SIG-M5 treated with dmso at 0.1 percent for 504 hours (cell line): ENCODE measurements at regions not wholly inside any gene's neighbourhood (a gene's known extent, or its start where the extent isn't known, plus 50 kb on each side); places are given as distances from the start of the nearest gene placed in this dataset.
A peak's percentile ranks its signal among the peaks of the same experiment; 100 is the strongest.

Source experiments
- DNase-seq: peaks from one replicate; lab custom pipeline; 2025; ENCODE audit not compliant: unreplicated experiment; lab: John Stamatoyannopoulos, UW

DNA sequence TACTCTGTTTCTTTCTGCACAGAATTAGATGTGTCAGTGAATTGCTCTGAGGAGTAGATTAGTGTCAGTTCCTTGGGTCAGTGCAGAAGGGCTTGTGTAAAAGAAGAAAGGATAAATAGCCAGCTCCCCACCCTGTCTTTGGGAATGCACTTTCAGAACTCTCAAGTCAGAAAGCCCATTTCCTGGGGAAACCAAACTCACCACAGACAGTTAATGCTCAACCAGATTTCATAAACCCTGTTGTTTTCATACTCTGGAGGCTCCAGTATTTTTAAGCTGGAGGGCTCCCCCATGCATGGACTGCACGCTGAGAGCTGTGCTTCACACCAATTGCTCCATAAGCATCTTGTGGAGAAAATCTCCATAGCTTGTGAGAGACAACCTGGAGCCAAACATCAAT, 449.7 kb downstream of the CDH26 start:
- DNase-seq, result no peak

DNA sequence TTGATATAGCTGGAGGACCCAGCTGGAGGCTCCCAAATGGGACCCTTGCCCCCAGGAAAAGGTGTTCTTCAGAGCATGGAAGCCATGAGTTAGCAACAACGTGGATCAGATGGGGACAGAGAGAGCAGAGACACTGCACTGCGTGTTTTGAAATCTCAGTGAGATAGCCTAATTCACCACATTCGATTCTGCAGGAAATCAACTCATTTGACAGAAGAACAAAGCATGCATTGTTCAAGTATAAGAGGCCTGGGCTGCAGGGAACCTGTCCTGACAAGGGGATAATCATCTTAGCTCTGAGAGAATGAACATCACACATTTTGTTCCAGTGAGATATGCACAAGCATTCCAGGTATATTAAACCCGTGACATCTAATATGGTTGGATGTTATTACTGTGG, 450.2 kb downstream of the CDH26 start:
- no peak for DNase-seq

DNA sequence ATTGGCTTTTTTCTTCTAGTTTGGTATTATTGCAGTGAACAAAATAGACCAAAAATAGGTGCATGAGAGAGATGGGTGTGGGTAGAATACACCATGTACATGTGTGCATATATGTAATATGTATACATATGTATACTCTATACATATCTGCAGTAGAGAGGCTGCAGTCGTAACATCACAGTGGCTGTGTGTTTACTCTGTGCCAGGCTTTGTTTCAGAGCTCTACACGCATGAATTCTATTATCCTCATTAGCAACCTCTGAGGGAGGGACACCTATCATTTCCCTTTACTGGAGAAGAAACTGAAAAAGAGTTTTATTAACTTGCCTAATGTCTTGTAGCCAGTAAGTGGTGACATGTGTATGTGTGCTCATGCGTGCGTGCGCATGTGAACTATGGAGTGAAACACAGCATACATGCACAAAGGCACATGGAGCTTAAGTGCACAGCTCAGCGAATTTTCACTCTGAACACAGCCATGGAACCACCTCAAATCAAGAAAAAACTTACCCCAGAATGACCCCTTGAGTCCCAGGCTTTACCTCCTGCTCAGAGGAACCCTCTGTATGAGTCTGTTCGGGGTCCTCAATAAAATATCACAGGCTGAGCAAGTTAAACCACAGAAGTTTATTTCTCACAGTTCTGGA, 452.5 kb downstream of the CDH26 start:
- DNase-seq, result no peak

DNA sequence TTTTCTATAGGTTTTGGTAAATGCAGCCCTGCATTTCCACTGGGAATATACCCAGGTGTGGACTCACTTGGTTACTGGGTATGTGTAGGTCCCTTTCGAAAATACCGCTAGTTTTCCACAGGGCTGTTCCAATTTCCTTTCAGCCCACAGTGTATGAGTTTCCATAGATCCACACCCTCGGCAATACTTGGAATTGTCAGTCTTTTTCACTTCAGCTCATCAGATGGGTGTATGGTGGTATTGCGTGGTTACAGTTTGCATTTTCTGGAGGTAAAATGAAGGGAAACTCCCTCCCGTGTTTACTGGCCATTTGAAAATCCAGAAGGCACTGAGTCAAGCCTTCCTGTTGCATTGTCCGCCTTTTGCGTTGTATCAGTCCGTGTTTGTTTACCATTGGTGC, 453.6 kb downstream of the CDH26 start:
- no peak for DNase-seq

DNA sequence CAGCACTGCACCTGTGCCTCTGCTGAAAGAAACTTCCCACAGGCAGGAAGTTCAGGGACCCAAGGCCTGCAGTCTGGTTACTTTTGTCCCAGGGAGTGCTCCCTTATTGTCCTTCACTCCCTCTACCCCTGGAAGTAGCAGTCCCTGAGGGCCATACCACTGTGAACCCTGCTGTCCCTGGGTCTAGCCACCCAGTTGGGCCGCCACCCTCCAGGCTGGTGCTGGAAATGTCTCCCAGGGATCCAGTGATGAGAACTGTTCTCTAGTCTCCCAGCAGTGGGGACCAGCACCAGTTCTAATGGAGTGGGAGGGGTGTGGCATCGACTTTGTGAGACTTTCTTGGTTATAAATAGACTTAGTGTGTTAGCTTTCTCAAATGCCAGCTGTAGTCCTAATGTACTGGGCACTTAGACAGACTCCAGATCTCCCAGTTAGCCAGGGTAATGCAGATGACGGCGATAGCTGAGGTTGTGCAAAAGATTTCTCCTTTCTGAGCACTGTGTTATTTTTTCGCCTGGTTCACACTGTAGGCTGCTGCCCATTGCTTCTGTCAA, 462.5 kb downstream of the CDH26 start:
- DNase-seq, result no peak

DNA sequence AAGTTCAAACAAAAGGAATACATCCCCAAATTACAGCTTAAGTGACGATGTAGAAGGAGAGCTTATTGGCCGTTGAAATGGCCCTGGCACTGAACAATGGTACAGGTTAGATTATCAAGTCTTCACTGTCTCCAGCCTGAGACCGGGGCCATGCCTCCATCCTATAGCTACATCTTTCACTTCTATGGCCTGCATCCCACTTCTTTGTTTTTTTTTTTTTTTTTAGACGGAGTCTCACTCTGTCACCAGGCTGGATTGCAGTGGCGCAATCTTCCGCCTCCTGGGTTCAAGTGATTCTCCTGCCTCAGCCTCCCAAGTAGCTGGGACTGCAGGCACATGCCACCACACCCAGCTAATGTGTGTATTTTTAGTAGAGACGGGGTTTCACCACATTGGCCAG, 464.6 kb downstream of the CDH26 start:
- DNase-seq, result no peak

DNA sequence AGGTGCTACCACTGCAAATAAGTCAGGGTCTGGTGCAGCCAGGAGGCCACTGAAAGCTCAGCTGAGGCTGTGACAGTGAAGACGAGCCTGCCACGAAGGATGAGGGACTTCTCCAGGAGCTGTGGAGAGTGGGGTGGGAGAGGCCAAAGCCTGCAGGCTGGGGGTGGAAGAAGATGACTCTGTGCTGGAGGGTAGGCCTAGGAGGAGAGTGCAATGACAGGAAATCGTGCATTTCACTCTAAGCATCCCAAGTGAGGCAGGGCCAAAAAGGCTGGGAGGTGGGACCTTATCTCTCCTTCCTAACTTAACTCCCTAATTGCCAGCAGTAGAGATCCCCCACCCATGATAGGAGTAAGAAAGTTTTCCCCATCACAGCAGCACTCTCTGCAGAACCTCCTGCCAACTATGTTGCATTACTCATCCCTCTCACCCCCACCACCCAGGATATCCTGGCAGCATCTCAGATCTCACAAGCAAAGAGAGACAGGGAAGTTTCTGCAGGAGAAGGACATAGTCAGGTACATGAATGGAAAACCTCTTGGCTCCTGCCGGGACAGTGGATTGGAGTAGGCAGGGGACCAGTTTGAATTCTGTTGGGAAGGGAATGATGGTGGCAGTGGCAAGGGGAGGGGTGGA, 466.2 kb downstream of the CDH26 start:
- no peak for DNase-seq

DNA sequence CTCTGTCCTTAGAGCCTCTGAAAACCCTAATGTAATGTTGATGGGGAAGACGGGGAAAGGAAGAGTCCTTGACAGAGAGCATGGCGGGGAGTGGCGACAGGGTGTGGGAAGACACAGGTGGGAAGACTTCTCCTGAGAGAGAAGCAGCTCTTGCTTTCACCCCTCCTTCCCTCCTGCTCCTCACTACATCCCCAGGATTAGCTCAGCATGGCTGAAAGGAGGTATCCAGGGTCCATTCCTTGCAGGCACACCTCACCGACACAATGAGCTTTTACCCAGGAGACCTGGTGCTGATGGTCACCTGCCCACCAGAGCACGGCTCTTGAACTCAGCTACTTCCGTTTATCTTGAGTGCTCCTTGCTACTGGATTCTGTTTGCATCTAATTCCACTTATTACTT, 469.3 kb downstream of the CDH26 start:
- no peak for DNase-seq

DNA sequence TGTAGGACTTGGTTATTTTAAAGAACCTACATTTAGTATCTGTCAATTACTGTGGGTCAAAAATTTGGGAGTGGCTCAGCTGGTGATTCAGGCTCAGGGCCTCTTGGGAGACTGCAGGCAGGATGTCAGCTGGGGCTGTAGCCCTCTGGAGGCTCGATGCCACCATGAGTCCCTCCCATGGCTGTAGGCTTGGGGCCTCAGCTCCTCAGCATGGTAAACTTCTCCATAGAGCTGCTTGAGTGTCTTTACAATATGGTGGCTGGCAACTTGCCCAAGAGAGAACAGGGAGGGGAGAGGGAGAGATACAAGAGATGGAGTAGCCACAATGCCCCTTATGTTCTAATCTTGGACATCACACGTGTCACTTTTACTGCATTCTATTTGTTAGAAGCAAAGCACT, 470.4 kb downstream of the CDH26 start:
- DNase-seq, result no peak

DNA sequence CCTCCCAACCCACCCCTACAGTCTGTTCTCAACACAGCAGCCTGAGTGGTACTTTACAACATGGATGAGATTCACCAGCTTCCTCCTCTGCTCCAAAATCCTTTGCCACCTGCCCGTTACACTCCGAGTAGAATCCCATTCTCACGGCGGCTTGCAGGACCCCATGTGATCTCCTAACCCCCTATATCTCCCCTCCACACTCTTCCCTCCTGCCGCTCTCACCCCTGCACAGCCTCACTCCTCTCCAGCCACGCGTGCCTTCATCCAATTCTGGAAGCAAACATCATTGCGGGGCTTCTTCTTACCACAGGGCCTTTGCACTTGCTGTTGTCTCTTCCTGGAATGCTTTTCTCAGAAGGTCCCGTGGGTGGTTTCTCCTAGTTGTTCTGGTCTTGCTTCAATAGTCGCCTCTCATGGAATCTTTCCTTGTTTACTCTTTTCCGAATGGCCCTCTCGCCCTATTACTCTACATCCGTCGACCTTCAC, 472.3 kb downstream of the CDH26 start:
- no peak for DNase-seq

DNA sequence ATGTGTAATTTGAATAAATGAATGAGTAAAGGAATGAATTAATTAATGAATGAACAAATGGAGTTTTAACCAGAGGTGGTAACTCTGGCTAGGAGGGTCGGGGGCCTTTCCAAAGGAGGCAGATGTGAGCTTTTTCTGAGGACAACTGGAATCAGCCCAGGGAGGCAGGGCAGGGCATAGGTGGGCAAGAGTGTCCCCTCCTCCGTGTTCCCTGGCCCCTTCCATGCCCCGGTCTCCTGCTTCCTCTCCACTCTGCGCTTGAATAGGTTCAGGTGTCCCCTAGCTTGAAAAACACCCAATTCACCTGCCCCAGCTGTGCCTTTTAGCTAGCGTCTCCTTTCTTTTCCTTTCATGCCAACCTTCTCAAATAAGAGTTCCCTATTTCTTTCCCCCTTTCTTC, 473.1 kb downstream of the CDH26 start:
- no peak for DNase-seq

DNA sequence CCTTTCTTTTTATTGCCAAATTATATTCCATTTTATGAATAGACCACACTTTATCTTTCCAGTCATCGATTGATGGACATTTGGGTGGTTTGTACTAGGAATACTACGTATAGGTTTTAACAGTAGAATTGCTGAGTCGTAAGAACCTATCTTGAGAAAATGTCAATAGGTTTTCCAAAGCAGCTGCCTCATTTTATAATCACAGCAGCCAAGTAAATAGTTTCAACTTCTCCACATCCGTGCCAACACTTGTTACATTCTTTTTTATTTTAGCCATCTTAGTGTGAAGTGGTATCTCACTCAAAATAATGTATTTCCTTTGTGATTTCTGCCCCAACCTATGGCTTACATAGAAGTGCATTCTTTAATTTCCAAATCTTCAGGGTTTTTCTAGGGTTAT, 479.2 kb downstream of the CDH26 start:
- no peak for DNase-seq

DNA sequence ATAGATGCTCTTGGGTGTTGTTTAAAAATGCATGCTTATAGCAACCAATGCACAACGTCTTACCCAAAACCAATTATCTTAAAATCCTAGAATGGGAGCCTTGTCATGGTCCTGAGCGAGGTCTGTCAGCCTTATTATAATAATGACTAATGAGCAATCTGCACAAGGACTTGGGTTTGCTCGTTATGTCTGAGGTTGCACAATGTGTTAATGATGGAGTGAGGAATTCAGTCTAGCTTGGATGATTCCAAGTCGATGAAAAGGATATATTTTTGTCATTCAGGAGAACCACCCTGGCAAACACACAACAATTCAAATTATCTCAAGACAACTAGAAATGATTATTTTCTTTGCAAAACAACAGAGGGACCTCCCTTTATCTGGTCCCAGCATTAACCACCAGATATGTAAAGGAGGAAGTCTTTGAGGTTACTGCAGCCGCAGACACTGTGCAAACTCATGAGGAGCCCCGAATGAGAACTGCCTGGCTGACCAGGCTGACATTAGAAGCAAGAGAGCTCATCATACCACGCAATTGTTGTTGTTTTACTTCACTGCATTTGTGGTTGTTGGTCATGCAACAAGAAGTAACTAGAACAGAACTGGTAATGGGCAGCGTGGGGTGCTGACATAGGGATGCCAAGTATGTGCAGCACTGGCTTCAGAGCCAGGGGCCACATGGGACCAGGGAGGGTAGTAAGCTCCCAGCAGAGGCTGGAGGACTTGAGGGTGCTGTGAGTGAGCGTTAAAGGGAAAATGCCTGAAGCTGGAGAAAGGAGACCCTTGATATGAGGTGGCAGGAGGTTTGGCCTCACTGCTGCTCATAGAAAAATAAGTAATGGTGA, 488.3 kb downstream of the CDH26 start:
- no peak for DNase-seq

DNA sequence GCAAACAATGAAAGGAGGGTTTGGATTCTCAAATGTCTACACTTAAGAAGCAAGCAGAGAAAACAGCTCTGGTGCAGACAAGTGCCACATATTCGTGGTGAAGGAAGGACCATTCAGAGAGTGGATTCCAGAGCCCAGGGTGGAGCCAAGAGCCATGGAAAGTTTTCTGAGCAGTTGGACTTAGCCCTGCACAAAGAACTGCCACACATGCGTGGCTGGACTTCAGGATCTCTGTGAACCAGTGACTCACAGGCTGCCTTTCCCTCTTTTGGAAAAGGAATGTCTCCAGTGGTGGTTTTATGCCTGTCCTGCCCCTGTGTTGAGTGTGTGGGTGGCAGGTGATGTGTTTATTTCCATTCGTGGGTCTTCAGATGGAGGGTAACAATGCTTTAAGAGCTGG, 489.5 kb downstream of the CDH26 start:
- no peak for DNase-seq

DNA sequence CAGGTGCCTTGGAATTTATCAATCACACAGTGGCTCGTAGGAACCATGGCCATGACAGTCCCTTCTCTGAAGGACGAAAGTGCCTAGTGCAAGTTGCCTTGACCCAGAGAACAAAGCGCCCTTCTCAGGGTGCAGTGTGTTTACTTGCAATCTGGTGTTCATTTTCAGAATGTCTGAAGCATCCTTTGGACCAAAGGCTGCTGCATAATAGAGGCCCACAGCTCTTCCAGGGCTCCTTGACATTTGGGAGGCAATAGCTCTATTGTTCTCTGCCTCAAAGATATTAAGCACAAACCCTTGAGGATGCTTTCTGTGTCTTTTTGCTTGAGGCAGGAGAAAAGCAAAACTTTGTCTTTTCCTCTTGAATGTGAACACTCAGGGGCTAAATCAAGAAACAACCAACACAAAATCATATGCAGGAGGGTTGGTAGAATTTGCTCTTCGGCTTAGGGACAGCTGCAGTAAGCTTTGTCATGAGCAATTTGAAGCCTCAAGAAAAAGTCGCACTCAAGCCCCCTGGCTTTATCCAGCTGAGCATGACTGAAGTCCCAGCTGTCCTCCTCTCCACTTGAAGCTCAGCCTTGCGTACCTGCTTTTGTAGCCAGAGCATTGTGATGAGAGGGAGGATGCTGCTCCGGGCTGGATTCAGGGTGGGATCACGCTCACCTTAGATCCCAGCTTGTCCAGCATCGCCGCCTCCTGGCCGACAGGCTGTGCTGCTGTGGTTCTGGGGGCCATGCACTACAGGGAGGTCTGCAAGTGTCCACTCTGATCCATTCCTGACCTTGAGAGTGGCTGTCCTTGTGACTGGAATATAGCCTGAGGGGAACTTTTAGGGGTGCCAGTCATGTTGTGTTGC, 495.4 kb downstream of the CDH26 start:
- no peak for DNase-seq

DNA sequence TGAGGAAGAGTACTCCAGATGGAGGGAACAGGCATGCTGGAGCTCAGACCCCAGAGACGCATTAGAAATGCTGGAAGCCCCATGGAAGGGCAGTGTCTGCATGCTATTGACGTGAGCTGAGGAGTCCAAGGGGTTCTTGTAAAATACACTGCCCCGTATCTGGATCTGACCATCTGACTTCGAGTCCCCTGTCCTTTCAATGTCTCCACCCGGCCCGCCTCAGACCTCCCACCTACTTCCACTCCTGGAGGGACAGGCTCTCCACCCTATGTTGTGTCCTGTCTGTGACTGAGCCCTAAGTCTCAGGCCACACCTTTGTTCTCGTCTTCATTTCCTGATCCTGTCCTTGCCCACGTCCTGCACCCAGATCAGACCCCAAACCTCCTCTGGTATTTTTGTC, 496.3 kb downstream of the CDH26 start:
- DNase-seq, result no peak

DNA sequence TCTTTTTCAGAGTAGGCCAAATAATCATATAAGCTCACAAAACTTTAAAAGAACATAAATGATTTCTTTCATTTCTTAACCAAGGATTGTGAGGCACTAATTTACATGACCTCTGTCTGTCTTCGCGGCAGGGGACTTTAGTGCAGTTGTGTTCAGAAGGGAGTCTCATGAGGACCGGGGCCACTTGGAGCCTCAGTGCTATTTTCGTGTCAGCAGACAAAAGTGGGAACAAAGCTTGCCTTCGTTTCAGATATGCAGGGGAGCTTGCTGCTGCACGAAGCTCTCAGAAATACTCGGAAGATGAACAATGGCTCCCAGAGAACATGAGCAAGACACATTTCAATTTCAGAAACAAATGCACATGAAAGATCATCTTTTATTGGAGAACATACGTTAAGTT, 497.0 kb downstream of the CDH26 start:
- DNase-seq, result no peak

DNA sequence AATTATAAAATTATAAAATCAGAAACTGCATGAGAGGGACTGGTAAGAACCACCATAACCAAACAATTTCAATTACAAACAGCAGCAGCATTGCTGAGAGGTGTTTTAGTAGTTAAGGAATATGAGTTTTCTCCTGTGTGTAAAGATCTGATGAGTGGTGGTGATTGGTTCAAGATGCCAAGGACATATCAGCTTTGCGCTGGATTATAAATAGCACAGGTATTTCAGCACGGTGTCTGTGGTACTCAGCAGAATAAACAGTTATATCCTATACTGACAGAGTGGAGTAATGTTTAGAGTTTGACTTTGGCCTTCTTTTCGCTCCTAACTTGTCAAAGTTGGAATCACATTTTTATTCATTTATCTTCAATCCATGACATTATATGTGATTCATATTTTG, 501.0 kb downstream of the CDH26 start:
- DNase-seq, result no peak

DNA sequence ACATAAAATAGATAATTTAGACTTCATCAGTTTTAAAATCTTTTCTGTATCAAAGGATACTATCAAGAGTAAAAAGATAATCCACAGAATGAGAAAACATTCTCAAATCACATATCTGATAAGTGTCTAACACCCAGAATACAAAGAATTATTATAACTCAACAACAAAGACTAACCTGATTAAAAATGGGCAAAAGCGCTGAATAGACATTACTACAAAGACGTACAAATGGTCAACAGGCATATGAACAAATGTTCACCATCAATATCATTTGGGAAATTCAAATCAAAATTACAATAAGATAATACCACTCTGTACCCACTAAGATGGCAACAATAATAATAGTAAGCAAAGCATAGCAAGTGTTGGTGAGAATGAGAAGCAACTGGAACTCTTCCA, 503.8 kb downstream of the CDH26 start:
- no peak for DNase-seq

DNA sequence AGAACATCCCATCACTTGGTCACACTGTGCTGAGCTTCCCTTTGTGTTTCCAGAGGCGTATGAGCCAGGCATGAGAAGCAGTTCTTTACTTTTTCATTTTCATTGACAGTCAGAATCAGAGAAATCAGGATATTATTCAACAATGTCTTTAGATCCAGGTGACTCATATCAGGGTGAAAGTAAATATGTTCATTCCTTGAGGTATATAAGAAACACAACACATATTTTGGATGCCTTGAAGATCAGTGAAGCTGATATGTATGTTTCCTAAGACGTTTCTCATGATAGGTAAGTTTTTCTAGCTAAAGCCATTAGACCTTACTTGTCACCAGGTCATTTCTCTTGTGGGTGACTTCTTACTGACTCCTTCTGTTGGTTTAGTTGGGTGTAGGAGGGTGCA, 505.6 kb downstream of the CDH26 start:
- DNase-seq, result peak; percentile 34

DNA sequence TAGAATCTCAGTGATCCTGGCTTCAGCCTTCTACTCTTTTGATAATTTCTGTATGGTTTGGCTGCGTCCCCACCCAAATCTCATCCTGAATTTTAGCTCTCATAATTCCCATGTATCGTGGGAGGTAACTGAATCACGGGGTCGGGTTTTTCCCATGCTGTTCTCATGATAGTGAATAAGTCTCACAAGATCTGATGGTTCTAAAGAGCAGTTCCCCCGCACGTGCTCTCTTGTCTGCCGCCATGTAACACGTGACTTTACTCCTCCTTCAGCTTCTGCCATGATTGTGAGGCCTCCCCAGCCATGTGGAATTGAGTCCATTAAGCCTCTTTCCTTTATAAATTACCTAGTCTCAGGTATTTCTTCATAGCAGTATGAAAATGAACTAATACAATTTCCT, 507.2 kb downstream of the CDH26 start:
- DNase-seq, result no peak
